ENCODE measurements at regions not wholly inside any gene's neighbourhood (a gene's known extent, or its start where the extent isn't known, plus 50 kb on each side); places are given as distances from the start of the nearest gene placed in this dataset.

- DNase-seq (ENCODE audit: low read depth) = no peak
- in situ Hi-C loops (cut with HindIII; ENCODE audit: low sequenced_read_pairs) = no loop called here
- TF ChIP-seq, protein P1, sequence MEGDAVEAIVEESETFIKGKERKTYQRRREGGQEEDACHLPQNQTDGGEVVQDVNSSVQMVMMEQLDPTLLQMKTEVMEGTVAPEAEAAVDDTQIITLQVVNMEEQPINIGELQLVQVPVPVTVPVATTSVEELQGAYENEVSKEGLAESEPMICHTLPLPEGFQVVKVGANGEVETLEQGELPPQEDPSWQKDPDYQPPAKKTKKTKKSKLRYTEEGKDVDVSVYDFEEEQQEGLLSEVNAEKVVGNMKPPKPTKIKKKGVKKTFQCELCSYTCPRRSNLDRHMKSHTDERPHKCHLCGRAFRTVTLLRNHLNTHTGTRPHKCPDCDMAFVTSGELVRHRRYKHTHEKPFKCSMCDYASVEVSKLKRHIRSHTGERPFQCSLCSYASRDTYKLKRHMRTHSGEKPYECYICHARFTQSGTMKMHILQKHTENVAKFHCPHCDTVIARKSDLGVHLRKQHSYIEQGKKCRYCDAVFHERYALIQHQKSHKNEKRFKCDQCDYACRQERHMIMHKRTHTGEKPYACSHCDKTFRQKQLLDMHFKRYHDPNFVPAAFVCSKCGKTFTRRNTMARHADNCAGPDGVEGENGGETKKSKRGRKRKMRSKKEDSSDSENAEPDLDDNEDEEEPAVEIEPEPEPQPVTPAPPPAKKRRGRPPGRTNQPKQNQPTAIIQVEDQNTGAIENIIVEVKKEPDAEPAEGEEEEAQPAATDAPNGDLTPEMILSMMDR (IDR thresholded peaks at IDR 0.05; ENCODE audit: low read depth, low read length, missing control alignments) = no peak
- no peak overlapping the region for H3K4me3 ChIP-seq (ENCODE audit: low read depth, low read length)
These were observed 206.3 kb downstream of the FOXD2 start for GRCh38 chr1:47644212-47644573.

DNA sequence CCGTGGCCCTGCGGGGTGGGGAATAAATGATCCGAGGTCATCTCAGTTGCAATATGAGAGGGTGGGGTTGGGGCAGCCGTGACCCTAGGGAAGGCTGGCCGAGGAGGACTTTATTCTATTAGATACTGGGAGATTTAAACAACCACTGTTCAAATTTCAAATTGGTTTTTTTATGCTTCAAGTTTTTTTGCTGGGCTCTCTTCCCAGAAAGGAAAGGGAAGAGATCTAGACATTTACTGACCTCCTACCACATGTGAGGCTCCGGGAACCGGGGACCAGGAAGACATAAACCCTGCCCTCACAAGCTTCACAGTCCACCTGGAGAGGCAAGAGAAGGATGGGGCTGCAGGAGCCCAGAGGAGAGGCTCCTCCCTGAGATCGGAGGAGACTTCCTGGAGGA, 207.3 kb downstream of the FOXD2 start:
- TF ChIP-seq, protein P1 (IDR thresholded peaks at IDR 0.05; ENCODE audit: low read depth, low read length, missing control alignments) = no peak
- no peak for DNase-seq (ENCODE audit: low read depth)
- no peak overlapping the region for H3K4me3 ChIP-seq (ENCODE audit: low read depth, low read length)
- in situ Hi-C loops (cut with HindIII; ENCODE audit: low sequenced_read_pairs) = no loop called here

GRCh38 chr1:47646676-47647075, 208.8 kb downstream of the FOXD2 start:
- TF ChIP-seq, protein P1 (IDR thresholded peaks at IDR 0.05; ENCODE audit: low read depth, low read length, missing control alignments) = no peak
- no peak overlapping the region for H3K4me3 ChIP-seq (ENCODE audit: low read depth, low read length)
- in situ Hi-C loops (cut with HindIII; ENCODE audit: low sequenced_read_pairs) = no loop called here
- no peak for DNase-seq (ENCODE audit: low read depth)

GRCh38 chr1:47647327-47647845, 209.5 kb downstream of the FOXD2 start:
- in situ Hi-C loops (cut with HindIII; ENCODE audit: low sequenced_read_pairs) = no loop called here
- H3K4me3 ChIP-seq (ENCODE audit: low read depth, low read length) = no peak overlapping the region
- DNase-seq (ENCODE audit: low read depth) = no peak
- TF ChIP-seq, protein P1 (IDR thresholded peaks at IDR 0.05; ENCODE audit: low read depth, low read length, missing control alignments) = no peak

- H3K4me3 ChIP-seq (ENCODE audit: low read depth, low read length) = no peak overlapping the region
- TF ChIP-seq, protein P1 (IDR thresholded peaks at IDR 0.05; ENCODE audit: low read depth, low read length, missing control alignments) = no peak
- DNase-seq (ENCODE audit: low read depth) = peak; percentile 8
- in situ Hi-C loops (cut with HindIII; ENCODE audit: low sequenced_read_pairs) = no loop called here
These were observed 212.4 kb downstream of the FOXD2 start for GRCh38 chr1:47650205-47650604.

- in situ Hi-C loops (cut with HindIII; ENCODE audit: low sequenced_read_pairs) = no loop called here
- TF ChIP-seq, protein P1 (IDR thresholded peaks at IDR 0.05; ENCODE audit: low read depth, low read length, missing control alignments) = no peak
- H3K4me3 ChIP-seq (ENCODE audit: low read depth, low read length) = no peak overlapping the region
- no peak for DNase-seq (ENCODE audit: low read depth)
These were observed 212.8 kb downstream of the FOXD2 start for GRCh38 chr1:47650611-47651010.
